Naive B cell (primary cell): ENCODE measurements at regions not wholly inside any gene's neighbourhood (a gene's known extent, or its start where the extent isn't known, plus 50 kb on each side); places are given as distances from the start of the nearest gene placed in this dataset.

Experiments
- ATAC-seq, 2 donors: fragments of 150-1000 bp; cut with Tn5 transposase; 2 replicates each; pipeline ENCODE4 v1.10.0; 2021; ENCODE audit warnings: low read depth in 2 of 2, mild to moderate bottlenecking in 2 of 2, moderate library complexity in 2 of 2
- DNase-seq: peaks from one replicate; pipeline ENCODE4 v3.0.0; 2022
- H3K27ac Mint-ChIP-seq, 6 donors: one replicate each; pipeline ENCODE4 v1.8.0; 2020 to 2022; ENCODE audit warnings: mild to moderate bottlenecking in 6 of 6, mixed read lengths in 6 of 6, moderate library complexity in 5 of 6, inconsistent platforms in 2 of 6
- H3K27me3 Mint-ChIP-seq, 3 donors: one replicate each; pipeline ENCODE4 v1.8.0; 2021 to 2022; ENCODE audit warnings: mixed read lengths in 3 of 3, mild to moderate bottlenecking in 1 of 3
- H3K36me3 Mint-ChIP-seq, 2 donors: one replicate each; pipeline ENCODE4 v1.8.0; 2020 to 2022; ENCODE audit warnings: mixed read lengths in 2 of 2, inconsistent platforms in 1 of 2, mild to moderate bottlenecking in 1 of 2
- H3K4me1 Mint-ChIP-seq, 3 donors: one replicate each; pipeline ENCODE4 v1.8.0; 2020 to 2022; ENCODE audit warnings: mixed read lengths in 3 of 3, inconsistent platforms in 1 of 3, mild to moderate bottlenecking in 1 of 3, moderate library complexity in 1 of 3
- H3K4me3 Mint-ChIP-seq, 8 donors: one replicate each; pipeline ENCODE4 v1.8.0; 2020 to 2022; ENCODE audit warnings: mild to moderate bottlenecking in 8 of 8, mixed read lengths in 8 of 8, moderate library complexity in 8 of 8, inconsistent platforms in 2 of 8
- H3K9me3 Mint-ChIP-seq, 7 donors: one replicate each; pipeline ENCODE4 v1.8.0; 2020 to 2022; ENCODE audit warnings: mixed read lengths in 7 of 7, mild to moderate bottlenecking in 5 of 7, inconsistent platforms in 2 of 7, moderate library complexity in 1 of 7

- H3K9me3 Mint-ChIP-seq = peaks cover 0 to 11% (median 0%) of the 10 kb centered on the region in 7 donors
- no peaks in the 10 kb centered on the region for H3K4me1 Mint-ChIP-seq
- H3K4me3 Mint-ChIP-seq = no peak overlapping the region
- no peaks in the 10 kb centered on the region for H3K27me3 Mint-ChIP-seq
- H3K27ac Mint-ChIP-seq = no peak overlapping the region
- ATAC-seq (no peak), DNase-seq (no peak)
- H3K36me3 Mint-ChIP-seq = no peaks in the 10 kb centered on the region
Observed at GRCh38 chr4:136768925-136769275, 763.4 kb downstream of the PCDH18 start.

GRCh38 chr4:136768213-136768924, 763.9 kb downstream of the PCDH18 start:
- H3K4me1 Mint-ChIP-seq = no peaks in the 10 kb centered on the region
- no peak for DNase-seq
- no peaks in the 10 kb centered on the region for H3K27me3 Mint-ChIP-seq
- peaks cover 0 to 11% (median 0%) of the 10 kb centered on the region in 7 donors for H3K9me3 Mint-ChIP-seq
- H3K36me3 Mint-ChIP-seq = no peaks in the 10 kb centered on the region
- no peak overlapping the region for H3K27ac Mint-ChIP-seq
- ATAC-seq = no peak
- H3K4me3 Mint-ChIP-seq = no peak overlapping the region

- no peaks in the 10 kb centered on the region for H3K27me3 Mint-ChIP-seq
- DNase-seq (no peak), ATAC-seq (no peak)
- no peak overlapping the region for H3K27ac Mint-ChIP-seq
- no peak overlapping the region for H3K4me3 Mint-ChIP-seq
- H3K9me3 Mint-ChIP-seq = peaks cover 0 to 11% (median 2%) of the 10 kb centered on the region in 7 donors
- no peaks in the 10 kb centered on the region for H3K36me3 Mint-ChIP-seq
- H3K4me1 Mint-ChIP-seq = no peaks in the 10 kb centered on the region
Observed at GRCh38 chr4:136763919-136764318, 768.4 kb downstream of the PCDH18 start.

- Mint-ChIP-seq H3K36me3 (no peaks in the 10 kb centered on the region), H3K4me3 (no peak overlapping the region), H3K27ac (no peak overlapping the region), H3K4me1 (no peaks in the 10 kb centered on the region), H3K27me3 (no peaks in the 10 kb centered on the region), H3K9me3 (peaks cover 0 to 4% (median 0%) of the 10 kb centered on the region in 7 donors)
- ATAC-seq (no peak), DNase-seq (no peak)
Observed at GRCh38 chr4:136755531-136755916, 776.8 kb downstream of the PCDH18 start.

GRCh38 chr4:136754810-136755530, 777.3 kb downstream of the PCDH18 start:
- ATAC-seq = no peak
- no peaks in the 10 kb centered on the region for H3K4me1 Mint-ChIP-seq

GRCh38 chr4:136751556-136751955, 780.7 kb downstream of the PCDH18 start:
- ATAC-seq (no peak), DNase-seq (no peak)
- H3K27ac Mint-ChIP-seq = no peak overlapping the region
- no peaks in the 10 kb centered on the region for H3K36me3 Mint-ChIP-seq
- no peaks in the 10 kb centered on the region for H3K27me3 Mint-ChIP-seq
- no peaks in the 10 kb centered on the region for H3K4me1 Mint-ChIP-seq
- no peak overlapping the region for H3K4me3 Mint-ChIP-seq
- H3K9me3 Mint-ChIP-seq = peaks cover 0 to 3% (median 0%) of the 10 kb centered on the region in 7 donors

More at GRCh38 chr4:136754810-136755530, 777.3 kb downstream of the PCDH18 start:
- Mint-ChIP-seq H3K27ac (no peak overlapping the region), H3K27me3 (no peaks in the 10 kb centered on the region), H3K36me3 (no peaks in the 10 kb centered on the region), H3K4me3 (no peak overlapping the region), H3K9me3 (peaks cover 0 to 2% (median 0%) of the 10 kb centered on the region in 7 donors)
- DNase-seq = no peak

- DNase-seq (no peak), ATAC-seq (no peak)
- H3K9me3 Mint-ChIP-seq = peaks cover 0 to 3% (median 0%) of the 10 kb centered on the region in 7 donors
- no peaks in the 10 kb centered on the region for H3K36me3 Mint-ChIP-seq
- H3K27ac Mint-ChIP-seq = no peak overlapping the region
- no peak overlapping the region for H3K4me3 Mint-ChIP-seq
- no peaks in the 10 kb centered on the region for H3K27me3 Mint-ChIP-seq
- H3K4me1 Mint-ChIP-seq = no peaks in the 10 kb centered on the region
Observed at GRCh38 chr4:136750897-136751296, 781.4 kb downstream of the PCDH18 start.

GRCh38 chr4:136749989-136750388, 782.3 kb downstream of the PCDH18 start:
- no peak overlapping the region for H3K27ac Mint-ChIP-seq
- H3K27me3 Mint-ChIP-seq = no peaks in the 10 kb centered on the region
- no peak for DNase-seq
- no peaks in the 10 kb centered on the region for H3K36me3 Mint-ChIP-seq
- ATAC-seq = no peak
- no peaks in the 10 kb centered on the region for H3K4me1 Mint-ChIP-seq
- H3K9me3 Mint-ChIP-seq = peaks cover 0 to 3% (median 0%) of the 10 kb centered on the region in 7 donors
- H3K4me3 Mint-ChIP-seq = no peak overlapping the region

GRCh38 chr4:136748773-136749172, 783.5 kb downstream of the PCDH18 start:
- Mint-ChIP-seq H3K4me1 (no peaks in the 10 kb centered on the region), H3K9me3 (peaks cover 0 to 4% (median 3%) of the 10 kb centered on the region in 7 donors), H3K4me3 (no peak overlapping the region), H3K27ac (no peak overlapping the region), H3K27me3 (no peaks in the 10 kb centered on the region), H3K36me3 (no peaks in the 10 kb centered on the region)
- ATAC-seq (no peak), DNase-seq (no peak)

- no peak overlapping the region for H3K27ac Mint-ChIP-seq
- DNase-seq (no peak), ATAC-seq (no peak)
- H3K9me3 Mint-ChIP-seq = peaks cover 0 to 10% (median 5%) of the 10 kb centered on the region in 7 donors
- H3K27me3 Mint-ChIP-seq = no peaks in the 10 kb centered on the region
- H3K4me1 Mint-ChIP-seq = no peaks in the 10 kb centered on the region
- H3K4me3 Mint-ChIP-seq = no peak overlapping the region
- H3K36me3 Mint-ChIP-seq = no peaks in the 10 kb centered on the region
Observed at GRCh38 chr4:136748165-136748564, 784.1 kb downstream of the PCDH18 start.

- H3K4me1 Mint-ChIP-seq = no peaks in the 10 kb centered on the region
- no peak overlapping the region for H3K4me3 Mint-ChIP-seq
- peaks cover 0 to 19% (median 4%) of the 10 kb centered on the region in 7 donors for H3K9me3 Mint-ChIP-seq
- H3K27me3 Mint-ChIP-seq = no peaks in the 10 kb centered on the region
- DNase-seq = no peak
- no peak for ATAC-seq
- H3K27ac Mint-ChIP-seq = no peak overlapping the region
- H3K36me3 Mint-ChIP-seq = no peaks in the 10 kb centered on the region
Observed at GRCh38 chr4:136743238-136743637, 789.1 kb downstream of the PCDH18 start.

GRCh38 chr4:136742333-136742732, 790.0 kb downstream of the PCDH18 start:
- Mint-ChIP-seq H3K36me3 (no peaks in the 10 kb centered on the region), H3K4me1 (no peaks in the 10 kb centered on the region), H3K4me3 (no peak overlapping the region), H3K27ac (no peak overlapping the region), H3K27me3 (no peaks in the 10 kb centered on the region), H3K9me3 (peaks cover 0 to 19% (median 4%) of the 10 kb centered on the region in 7 donors)
- ATAC-seq (no peak), DNase-seq (no peak)

GRCh38 chr4:136741468-136741867, 790.8 kb downstream of the PCDH18 start:
- Mint-ChIP-seq H3K9me3 (peaks cover 0 to 19% (median 4%) of the 10 kb centered on the region in 7 donors), H3K27me3 (no peaks in the 10 kb centered on the region), H3K4me3 (no peak overlapping the region), H3K36me3 (no peaks in the 10 kb centered on the region), H3K27ac (no peak overlapping the region), H3K4me1 (no peaks in the 10 kb centered on the region)
- no peak for ATAC-seq
- DNase-seq = no peak

GRCh38 chr4:136740326-136740725, 792.0 kb downstream of the PCDH18 start:
- no peak overlapping the region for H3K27ac Mint-ChIP-seq
- no peak for ATAC-seq
- H3K9me3 Mint-ChIP-seq = peaks cover 0 to 19% (median 4%) of the 10 kb centered on the region in 7 donors
- H3K4me1 Mint-ChIP-seq = no peaks in the 10 kb centered on the region
- no peak overlapping the region for H3K4me3 Mint-ChIP-seq
- DNase-seq = no peak
- H3K36me3 Mint-ChIP-seq = no peaks in the 10 kb centered on the region
- no peaks in the 10 kb centered on the region for H3K27me3 Mint-ChIP-seq
